ENCODE measurements at regions not wholly inside any gene's neighbourhood (a gene's known extent, or its start where the extent isn't known, plus 50 kb on each side); places are given as distances from the start of the nearest gene placed in this dataset.

GRCh38 chr19:30873691-30874090, 475.5 kb downstream of the TSHZ3 start:
- Histone ChIP-seq H3K36me3 (no peaks in the 10 kb centered on the region), H3K4me3 (no peak overlapping the region), H3K4me1 (replicated peaks) (no peaks in the 10 kb centered on the region), H3K9me3 (no peaks in the 10 kb centered on the region), H3K27ac (no peak overlapping the region), H3K27me3 (replicated peaks; ENCODE audit: insufficient read depth) (no peaks in the 10 kb centered on the region)
- no peak for DNase-seq (ENCODE audit: low spot score)
- TF ChIP-seq POLR2AphosphoS5 (IDR thresholded peaks at IDR 0.05) (no peak), POLR2A (IDR thresholded peaks at IDR 0.05) (no peak), CTCF (IDR thresholded peaks at IDR 0.05) (no peak)
- intact Hi-C loops (cut with DNase I): no loop called here
- WGBS: 86% methylated on average over 1 of the region's 1 CpG

GRCh38 chr19:30873003-30873402, 476.2 kb downstream of the TSHZ3 start:
- no peaks in the 10 kb centered on the region for H3K36me3 ChIP-seq
- WGBS: 92% methylated on average over 2 of the region's 2 CpGs
- intact Hi-C loops (cut with DNase I): no loop called here
- H3K4me1 ChIP-seq (replicated peaks): no peaks in the 10 kb centered on the region
- H3K4me3 ChIP-seq: no peak overlapping the region
- TF ChIP-seq POLR2AphosphoS5 (IDR thresholded peaks at IDR 0.05) (no peak), POLR2A (IDR thresholded peaks at IDR 0.05) (no peak), CTCF (IDR thresholded peaks at IDR 0.05) (no peak)
- no peaks in the 10 kb centered on the region for H3K27me3 ChIP-seq (replicated peaks; ENCODE audit: insufficient read depth)
- no peak for DNase-seq (ENCODE audit: low spot score)
- H3K9me3 ChIP-seq: no peaks in the 10 kb centered on the region
- no peak overlapping the region for H3K27ac ChIP-seq

DNA sequence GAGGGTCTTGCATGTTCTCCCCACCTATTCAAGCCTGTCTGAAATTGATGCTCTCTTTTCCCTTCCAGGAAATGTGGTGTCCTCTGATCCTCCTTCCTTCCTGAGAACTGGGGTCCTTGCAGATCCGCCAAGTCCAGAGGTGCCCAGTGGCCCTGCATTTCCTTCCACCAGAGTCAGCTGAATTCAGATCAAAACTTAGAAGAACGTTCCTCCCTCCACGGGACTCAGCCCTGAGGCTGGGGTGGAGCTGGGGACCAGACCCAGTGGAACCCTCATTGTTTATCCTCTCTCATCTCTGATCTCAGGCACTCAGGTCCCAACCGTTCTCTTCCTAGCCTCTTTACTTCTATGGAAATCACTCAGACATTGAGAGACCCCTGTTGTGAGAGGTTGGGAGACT, 477.3 kb downstream of the TSHZ3 start:
- Histone ChIP-seq H3K4me1 (replicated peaks) (no peaks in the 10 kb centered on the region), H3K27me3 (replicated peaks; ENCODE audit: insufficient read depth) (no peaks in the 10 kb centered on the region), H3K36me3 (no peaks in the 10 kb centered on the region), H3K4me3 (no peak overlapping the region), H3K9me3 (no peaks in the 10 kb centered on the region), H3K27ac (no peak overlapping the region)
- intact Hi-C loops (cut with DNase I): no loop called here
- DNase-seq (ENCODE audit: low spot score): no peak
- WGBS: 71% methylated on average over 4 of the region's 4 CpGs
- TF ChIP-seq POLR2AphosphoS5 (IDR thresholded peaks at IDR 0.05) (no peak), POLR2A (IDR thresholded peaks at IDR 0.05) (no peak), CTCF (IDR thresholded peaks at IDR 0.05) (no peak)

GRCh38 chr19:30870876-30871275, 478.4 kb downstream of the TSHZ3 start:
- H3K27ac ChIP-seq: no peak overlapping the region
- intact Hi-C loops (cut with DNase I): no loop called here
- H3K27me3 ChIP-seq (replicated peaks; ENCODE audit: insufficient read depth): no peaks in the 10 kb centered on the region
- no peaks in the 10 kb centered on the region for H3K4me1 ChIP-seq (replicated peaks)
- no peak for TF ChIP-seq POLR2A (IDR thresholded peaks at IDR 0.05)
- no peak for TF ChIP-seq POLR2AphosphoS5 (IDR thresholded peaks at IDR 0.05)
- TF ChIP-seq CTCF (IDR thresholded peaks at IDR 0.05): no peak
- H3K9me3 ChIP-seq: no peaks in the 10 kb centered on the region
- 25% methylated on average over 8 of the region's 8 CpGs for WGBS
- no peak for DNase-seq (ENCODE audit: low spot score)
- H3K36me3 ChIP-seq: no peaks in the 10 kb centered on the region
- H3K4me3 ChIP-seq: no peak overlapping the region

- WGBS: 79% methylated on average over 6 of the region's 6 CpGs
- Histone ChIP-seq H3K36me3 (no peaks in the 10 kb centered on the region), H3K4me1 (replicated peaks) (no peaks in the 10 kb centered on the region), H3K4me3 (no peak overlapping the region), H3K9me3 (no peaks in the 10 kb centered on the region), H3K27ac (no peak overlapping the region), H3K27me3 (replicated peaks; ENCODE audit: insufficient read depth) (no peaks in the 10 kb centered on the region)
- no peak for DNase-seq (ENCODE audit: low spot score)
- intact Hi-C loops (cut with DNase I): no loop called here
- TF ChIP-seq CTCF (IDR thresholded peaks at IDR 0.05) (no peak), POLR2AphosphoS5 (IDR thresholded peaks at IDR 0.05) (no peak), POLR2A (IDR thresholded peaks at IDR 0.05) (no peak)
Observed at GRCh38 chr19:30865511-30865910, 483.7 kb downstream of the TSHZ3 start.

All from prostate gland (tissue), 2 donors.